Upper lobe of left lung (tissue), 6 donors: ENCODE measurements at regions not wholly inside any gene's neighbourhood (a gene's known extent, or its start where the extent isn't known, plus 50 kb on each side); places are given as distances from the start of the nearest gene placed in this dataset.

ENCODE experiments used
- ATAC-seq, 2 donors: fragments of 200-7000 bp; cut with Tn5 transposase; one replicate each; pipeline ENCODE4 v1.9.1; 2022; ENCODE audit warnings: mild to moderate bottlenecking in 2 of 2, moderate library complexity in 2 of 2; ENCODE audit not compliant: low FRiP score in 2 of 2
- DNase-seq, 2 donors: peaks; one replicate each; pipeline ENCODE4 v3.0.0-alpha.2; 2019 to 2020
- H3K27ac ChIP-seq, 4 donors: fragments of 200-600 bp; sonication (generic); one replicate each; pipeline ENCODE4 v1.5.1; 2016 to 2019
- H3K27me3 ChIP-seq, 4 donors: fragments of 200-600 bp; sonication (generic); one replicate each; pipeline ENCODE4 v1.5.1; 2017 to 2019
- H3K36me3 ChIP-seq, 4 donors: fragments of 200-600 bp; sonication (generic); one replicate each; pipeline ENCODE4 v1.5.1; 2016 to 2019
- H3K4me1 ChIP-seq, 4 donors: fragments of 200-600 bp; sonication (generic); one replicate each; pipeline ENCODE4 v1.5.1; 2018 to 2019
- H3K4me3 ChIP-seq, 4 donors: fragments of 200-600 bp; sonication (generic); one replicate each; pipeline ENCODE4 v1.5.1; 2017 to 2019; ENCODE audit warnings: mild to moderate bottlenecking in 2 of 4, moderate library complexity in 1 of 4
- H3K9me3 ChIP-seq, 4 donors: fragments of 200-600 bp; sonication (generic); one replicate each; pipeline ENCODE4 v1.5.1; 2018 to 2019
- CTCF ChIP-seq, 6 experiments: fragments of 450-650 bp in 4 of 6; fragments of 200-600 bp in 2 of 6; sonication (generic) in 2 of 6; IDR thresholded peaks; one replicate each; pipeline ENCODE4 v1.5.1; 2016 to 2019; ENCODE audit warnings: antibody characterized with exemption in 6 of 6
- EP300 ChIP-seq, 4 donors: sonication (generic); formaldehyde crosslinking; IDR thresholded peaks; one replicate each; pipeline ENCODE4 v1.5.1; 2017; ENCODE audit warnings: antibody characterized with exemption in 4 of 4, control low read depth in 2 of 4
- POLR2A ChIP-seq, 4 donors: fragments of 450-650 bp; IDR thresholded peaks; one replicate each; pipeline ENCODE4 v1.5.1; 2016 to 2017; ENCODE audit warnings: antibody characterized with exemption in 4 of 4, mild to moderate bottlenecking in 2 of 4
- POLR2AphosphoS5 ChIP-seq, 2 donors: sonication (generic); formaldehyde crosslinking; IDR thresholded peaks; one replicate each; pipeline ENCODE4 v1.5.1; 2017; ENCODE audit warnings: antibody characterized with exemption in 2 of 2
- WGBS, 2 donors: methylation state at CpG; one replicate each; pipeline ENCODE4 v1.1.5; 2017 to 2018; 5-methylcytosine and 5-hydroxymethylcytosine counted together
- donor health status: DM: no; HTN: no; CAD: no; lungs with moderate emphysema.
- donor health status: DM: no; HTN: yes; CAD: no; lungs with severe emphysema.

- no peaks in the 10 kb centered on the region for H3K4me1 ChIP-seq
- no peaks in the 10 kb centered on the region for H3K36me3 ChIP-seq
- H3K4me3 ChIP-seq = no peak overlapping the region
- TF ChIP-seq EP300 (IDR thresholded peaks at IDR 0.05) (no peak), POLR2A (IDR thresholded peaks at IDR 0.05) (no peak), POLR2AphosphoS5 (IDR thresholded peaks at IDR 0.05) (no peak), CTCF (IDR thresholded peaks at IDR 0.05) (no peak)
- no peaks in the 10 kb centered on the region for H3K9me3 ChIP-seq
- DNase-seq (no peak), ATAC-seq (no peak)
- no peak overlapping the region for H3K27ac ChIP-seq
- 69 to 71% methylated on average over 3 of the region's 3 CpGs for WGBS, 2 donors
- no peaks in the 10 kb centered on the region for H3K27me3 ChIP-seq
These were observed 202.0 kb downstream of the WDR11 start for GRCh38 chr10:121053151-121053550.

GRCh38 chr10:121054874-121055273, 203.7 kb downstream of the WDR11 start:
- H3K4me1 ChIP-seq = no peaks in the 10 kb centered on the region
- no peaks in the 10 kb centered on the region for H3K27me3 ChIP-seq
- WGBS, 2 donors = 62 to 70% methylated on average over 5 of the region's 5 CpGs
- no peak overlapping the region for H3K4me3 ChIP-seq
- no peaks in the 10 kb centered on the region for H3K9me3 ChIP-seq
- DNase-seq = no peak
- no peak for TF ChIP-seq EP300 (IDR thresholded peaks at IDR 0.05)
- no peak for TF ChIP-seq CTCF (IDR thresholded peaks at IDR 0.05)
- TF ChIP-seq POLR2AphosphoS5 (IDR thresholded peaks at IDR 0.05) = no peak
- no peak for TF ChIP-seq POLR2A (IDR thresholded peaks at IDR 0.05)
- no peak for ATAC-seq
- no peaks in the 10 kb centered on the region for H3K36me3 ChIP-seq
- no peak overlapping the region for H3K27ac ChIP-seq

DNA sequence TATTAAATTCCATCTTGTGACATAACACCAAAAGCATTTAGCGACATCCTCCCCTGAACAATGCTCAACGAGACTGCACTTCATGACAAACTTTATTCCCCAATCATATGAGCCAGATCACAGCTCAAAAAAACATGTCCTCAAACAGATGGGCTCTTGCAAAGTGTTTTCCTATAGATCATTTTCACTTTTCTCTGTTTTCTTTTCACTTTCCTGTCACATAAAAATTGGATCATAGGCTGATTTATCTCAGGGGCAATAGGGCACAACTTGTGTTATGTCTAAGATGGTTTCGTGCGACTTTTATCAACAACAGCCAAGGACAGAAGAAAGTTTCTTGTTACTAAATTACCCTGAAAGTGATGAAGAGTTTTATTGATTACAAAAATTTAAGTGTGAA, 206.1 kb downstream of the WDR11 start:
- no peak for ATAC-seq
- H3K27me3 ChIP-seq = no peaks in the 10 kb centered on the region
- TF ChIP-seq POLR2AphosphoS5 (IDR thresholded peaks at IDR 0.05) (no peak), CTCF (IDR thresholded peaks at IDR 0.05) (no peak), POLR2A (IDR thresholded peaks at IDR 0.05) (no peak), EP300 (IDR thresholded peaks at IDR 0.05) (no peak)

GRCh38 chr10:121058082-121058481, 206.9 kb downstream of the WDR11 start:
- H3K9me3 ChIP-seq = no peaks in the 10 kb centered on the region
- no peaks in the 10 kb centered on the region for H3K4me1 ChIP-seq
- H3K36me3 ChIP-seq = no peaks in the 10 kb centered on the region
- TF ChIP-seq EP300 (IDR thresholded peaks at IDR 0.05) = no peak
- TF ChIP-seq CTCF (IDR thresholded peaks at IDR 0.05) = no peak
- TF ChIP-seq POLR2AphosphoS5 (IDR thresholded peaks at IDR 0.05) = no peak
- TF ChIP-seq POLR2A (IDR thresholded peaks at IDR 0.05) = no peak
- WGBS, 2 donors = 84 to 88% methylated on average over 6 of the region's 6 CpGs
- H3K4me3 ChIP-seq = no peak overlapping the region
- H3K27me3 ChIP-seq = no peaks in the 10 kb centered on the region
- H3K27ac ChIP-seq = no peak overlapping the region
- DNase-seq (no peak), ATAC-seq (no peak)

More for the DNA sequence above, 206.1 kb downstream of the WDR11 start:
- Histone ChIP-seq H3K36me3 (no peaks in the 10 kb centered on the region), H3K4me1 (no peaks in the 10 kb centered on the region), H3K27ac (no peak overlapping the region), H3K4me3 (no peak overlapping the region), H3K9me3 (no peaks in the 10 kb centered on the region)
- DNase-seq = no peak
- WGBS, 2 donors = 76 to 78% methylated on average over 4 of the region's 4 CpGs

- H3K4me3 ChIP-seq = no peak overlapping the region
- H3K9me3 ChIP-seq = no peaks in the 10 kb centered on the region
- ATAC-seq = no peak
- no peaks in the 10 kb centered on the region for H3K4me1 ChIP-seq
- TF ChIP-seq CTCF (IDR thresholded peaks at IDR 0.05) = no peak
- no peak for TF ChIP-seq POLR2AphosphoS5 (IDR thresholded peaks at IDR 0.05)
- TF ChIP-seq EP300 (IDR thresholded peaks at IDR 0.05) = no peak
- TF ChIP-seq POLR2A (IDR thresholded peaks at IDR 0.05) = no peak
- H3K36me3 ChIP-seq = no peaks in the 10 kb centered on the region
- DNase-seq = no peak
- no peak overlapping the region for H3K27ac ChIP-seq
- H3K27me3 ChIP-seq = no peaks in the 10 kb centered on the region
- WGBS, 2 donors = 51 to 57% methylated on average over 4 of the region's 4 CpGs
These were observed 208.2 kb downstream of the WDR11 start for GRCh38 chr10:121059351-121059750.
